ENCODE measurements at regions not wholly inside any gene's neighbourhood (a gene's known extent, or its start where the extent isn't known, plus 50 kb on each side); places are given as distances from the start of the nearest gene placed in this dataset.
"Not testable (repeated sequence)": the region's sequence is repeated elsewhere in the genome, so short reads cannot be mapped to it uniquely, and the experiment has no call there.

GRCh38 chr10:23540401-23541030, 101.6 kb downstream of the OTUD1 start:
- no peak for DNase-seq (ENCODE audit: low read depth in 4 of 4, low spot score in 3 of 4)

DNA sequence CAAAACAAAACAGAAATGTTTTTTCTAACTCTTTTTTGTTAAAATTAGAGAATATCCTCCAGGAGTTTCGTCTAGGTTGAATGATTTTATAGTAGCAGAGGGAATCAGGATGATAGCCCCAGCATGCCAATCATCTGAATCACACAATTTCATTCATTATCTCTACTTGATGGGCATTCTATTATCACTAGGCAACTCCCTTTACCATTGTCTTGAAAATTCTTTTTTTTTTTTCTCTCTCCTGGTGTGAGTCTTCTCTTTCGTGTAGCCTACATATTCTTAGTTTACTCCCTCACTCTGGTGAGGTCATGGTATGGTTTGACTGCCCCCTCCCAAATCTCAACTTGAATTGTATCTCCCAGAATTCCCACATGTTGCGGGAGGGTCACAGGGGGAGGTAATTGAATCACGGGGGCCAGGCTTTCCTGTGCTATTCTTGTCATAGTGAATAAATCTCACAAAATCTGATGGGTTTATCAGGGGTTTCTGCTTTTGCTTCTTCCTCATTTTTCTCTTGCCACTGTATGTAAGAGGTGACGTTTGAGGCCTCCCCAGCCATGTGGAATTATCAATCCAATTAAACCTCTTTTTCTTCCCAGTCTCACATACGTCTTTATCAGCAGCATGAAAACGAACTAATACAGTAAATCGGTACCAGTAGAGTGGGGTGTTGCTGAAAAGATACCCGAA, 105.0 kb downstream of the OTUD1 start:
- no peak for DNase-seq (ENCODE audit: low read depth in 4 of 4, low spot score in 3 of 4)

DNA sequence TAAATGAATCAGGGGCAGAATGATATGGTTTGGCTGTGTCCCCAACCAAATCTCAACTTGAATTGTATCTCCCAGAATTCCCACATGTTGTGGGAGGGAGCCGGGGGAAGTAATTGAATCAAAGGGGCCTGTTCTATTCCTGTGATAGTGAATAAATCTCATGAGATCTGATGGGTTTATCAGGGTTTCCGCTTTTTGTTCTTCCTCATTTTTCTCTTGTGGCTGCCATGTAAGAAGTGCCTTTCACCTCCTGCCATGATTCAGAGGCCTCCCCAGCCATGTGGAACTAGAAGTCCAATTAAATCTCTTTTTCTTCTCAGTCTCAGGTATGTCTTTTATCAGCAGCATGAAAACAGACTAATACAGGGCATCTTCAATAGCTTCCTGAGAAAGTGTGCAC, 107.0 kb downstream of the OTUD1 start:
- not testable (repeated sequence) for DNase-seq (ENCODE audit: low read depth in 4 of 4, low spot score in 3 of 4)

- DNase-seq (ENCODE audit: low read depth in 4 of 4, low spot score in 3 of 4): no peak
These were observed 118.0 kb downstream of the OTUD1 start for GRCh38 chr10:23556727-23557440.

DNA sequence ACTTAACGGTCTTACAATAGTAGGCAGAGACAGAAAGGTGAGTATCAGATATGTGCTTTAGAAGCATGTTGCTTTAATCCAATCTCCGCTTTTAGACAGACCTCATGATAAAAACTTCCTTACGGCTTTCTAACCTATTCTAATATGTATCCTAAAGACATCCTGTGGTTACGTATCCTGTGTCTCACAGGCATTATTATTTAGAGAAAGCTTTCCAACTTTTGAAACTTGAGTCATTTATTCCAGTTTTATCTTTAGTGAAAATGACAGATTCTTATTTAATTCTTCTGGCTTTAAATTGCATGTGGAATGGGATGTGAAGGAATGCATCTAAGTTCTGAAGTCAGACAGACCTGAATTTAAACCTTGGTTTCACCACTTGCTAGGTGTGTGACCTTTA, 118.9 kb downstream of the OTUD1 start:
- no peak for DNase-seq (ENCODE audit: low read depth in 4 of 4, low spot score in 3 of 4)

DNA sequence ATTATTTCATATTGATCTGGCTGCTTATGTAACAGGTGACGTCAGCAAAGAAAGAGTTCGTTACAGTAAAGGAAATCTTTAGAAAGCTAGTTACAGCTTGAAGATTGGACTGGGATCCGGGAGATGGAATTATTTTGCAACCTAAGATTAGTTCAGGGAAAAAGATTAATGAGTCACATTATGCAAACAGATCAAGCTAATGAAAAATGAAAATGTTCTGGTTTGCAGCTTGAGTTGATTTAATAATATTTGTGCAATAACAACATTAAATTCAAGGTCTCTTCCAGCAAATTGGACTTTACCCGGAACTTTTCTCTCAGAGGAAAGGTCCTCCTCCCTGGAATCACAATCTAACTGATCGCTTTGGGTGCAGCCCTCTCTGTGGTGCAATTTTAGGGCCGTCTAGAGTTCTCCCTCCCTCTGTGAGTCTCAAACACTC, 119.5 kb downstream of the OTUD1 start:
- DNase-seq (ENCODE audit: low read depth in 4 of 4, low spot score in 3 of 4): no peak

GRCh38 chr10:23568996-23569395, 130.1 kb downstream of the OTUD1 start:
- DNase-seq (ENCODE audit: low read depth in 4 of 4, low spot score in 3 of 4): no peak

DNA sequence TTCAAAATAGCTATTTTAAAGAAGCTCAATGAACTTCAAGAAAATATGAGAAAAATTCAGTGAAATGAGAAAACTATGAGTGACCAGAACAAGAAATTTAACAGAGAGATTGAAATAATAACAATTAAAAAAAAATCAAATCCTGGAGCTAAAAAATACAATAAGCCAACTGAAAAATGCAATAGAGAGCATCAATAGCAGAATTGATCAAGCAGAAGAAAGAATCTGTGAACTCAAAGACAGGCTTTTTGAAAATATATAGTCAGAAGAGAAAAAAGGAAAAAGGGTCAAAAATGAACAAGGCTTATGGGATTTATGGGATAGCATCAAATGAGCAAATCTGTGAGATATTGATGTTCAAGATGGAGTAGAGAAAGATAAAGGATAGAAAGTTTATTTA, 133.0 kb downstream of the OTUD1 start:
- DNase-seq (ENCODE audit: low read depth in 4 of 4, low spot score in 3 of 4): no peak

DNA sequence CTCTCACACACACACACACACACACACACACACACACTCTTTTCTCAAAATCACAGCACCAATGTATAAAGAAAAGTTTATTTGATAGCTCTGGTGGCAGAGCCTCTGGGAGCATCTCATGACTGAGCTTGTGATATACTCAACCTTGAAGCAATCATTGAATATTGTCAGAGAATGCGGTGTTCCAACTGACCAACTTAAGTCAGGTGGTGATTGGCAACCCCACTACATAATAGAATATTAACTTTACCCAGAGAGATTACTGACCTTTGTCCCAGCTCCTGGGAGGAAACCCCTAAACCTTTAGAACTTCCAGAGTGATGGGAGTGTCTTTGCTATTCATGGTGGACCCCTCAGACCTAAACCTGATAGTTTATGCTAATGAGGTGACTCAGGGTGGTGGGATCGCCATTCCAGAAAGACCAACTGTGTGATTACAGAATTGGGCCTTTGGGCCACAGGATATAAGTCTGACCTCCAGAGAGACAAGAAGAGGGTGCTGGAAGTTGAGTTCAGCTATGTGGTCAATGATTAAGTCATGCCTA, 143.1 kb downstream of the OTUD1 start:
- no peak for DNase-seq (ENCODE audit: low read depth in 4 of 4, low spot score in 3 of 4)

DNA sequence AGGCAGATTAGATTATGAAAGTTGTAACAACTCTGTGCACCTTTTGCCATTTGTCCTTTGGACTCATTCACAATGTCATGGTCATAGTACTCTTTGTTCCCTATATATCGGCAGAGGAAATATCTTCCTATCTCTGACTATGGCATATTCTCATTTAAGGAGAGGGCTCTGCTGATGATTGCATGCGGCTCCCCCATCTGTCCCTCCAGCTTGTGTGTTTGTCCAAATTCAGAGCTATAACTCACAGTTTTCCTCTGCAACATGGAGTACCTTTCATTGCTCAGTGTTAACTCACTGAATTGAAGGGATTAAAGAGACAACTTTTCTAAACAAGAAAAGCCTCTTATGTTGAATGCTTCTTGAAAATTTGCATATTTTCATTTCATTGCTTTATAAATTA, 145.5 kb downstream of the OTUD1 start:
- no peak for DNase-seq (ENCODE audit: low read depth in 4 of 4, low spot score in 3 of 4)

GRCh38 chr10:23585186-23585585, 146.3 kb downstream of the OTUD1 start:
- no peak for DNase-seq (ENCODE audit: low read depth in 4 of 4, low spot score in 3 of 4)

DNA sequence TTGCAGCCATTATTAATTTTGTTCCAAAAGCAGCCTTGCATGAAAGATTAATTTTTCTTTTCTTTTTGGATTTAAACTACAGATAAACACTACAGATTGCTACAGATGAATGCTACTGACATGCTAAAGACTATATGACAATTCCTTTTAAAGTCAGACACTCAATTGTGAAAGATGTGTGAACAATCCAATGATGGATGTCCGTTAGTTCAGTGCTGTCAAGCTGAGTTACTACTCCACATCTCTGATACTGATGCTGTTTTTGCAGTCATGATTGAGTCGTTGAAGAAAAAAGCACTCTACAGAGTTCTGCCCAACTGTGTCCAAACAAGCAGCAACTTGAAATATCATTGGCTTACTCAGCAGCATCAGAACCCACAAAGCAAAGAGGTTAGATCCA, 146.8 kb downstream of the OTUD1 start:
- no peak for DNase-seq (ENCODE audit: low read depth in 4 of 4, low spot score in 3 of 4)

DNA sequence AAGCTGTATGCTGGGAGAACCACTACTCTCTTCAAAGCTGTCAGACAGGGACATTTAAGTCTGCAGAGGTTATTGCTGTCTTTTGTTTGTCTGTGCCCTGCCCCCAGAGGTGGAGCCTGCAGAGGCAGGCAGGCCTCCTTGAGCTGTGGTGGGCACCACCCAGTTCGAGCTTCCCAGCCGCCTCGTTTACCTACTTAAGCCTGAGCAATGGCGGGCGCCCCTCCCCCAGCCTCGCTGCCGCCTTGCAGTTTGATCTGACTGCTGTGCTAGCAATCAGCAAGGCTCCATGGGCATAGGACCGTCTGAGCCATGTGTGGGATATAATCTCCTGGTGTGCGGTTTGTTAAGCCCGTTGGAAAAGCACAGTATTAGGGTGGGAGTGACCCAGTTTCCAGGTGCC, 156.4 kb downstream of the OTUD1 start:
- not testable (repeated sequence) for DNase-seq (ENCODE audit: low read depth in 4 of 4, low spot score in 3 of 4)

- peak; percentile 7 to 57 (median 24) for DNase-seq (ENCODE audit: low read depth in 4 of 4, low spot score in 3 of 4)
These were observed 165.7 kb downstream of the OTUD1 start for GRCh38 chr10:23604613-23605012.

GRCh38 chr10:23606456-23606855, 167.6 kb downstream of the OTUD1 start:
- DNase-seq (ENCODE audit: low read depth in 4 of 4, low spot score in 3 of 4): no peak

GRCh38 chr10:23608926-23609325, 170.1 kb downstream of the OTUD1 start:
- DNase-seq (ENCODE audit: low read depth in 4 of 4, low spot score in 3 of 4): no peak

- DNase-seq (ENCODE audit: low read depth in 4 of 4, low spot score in 3 of 4): no peak
These were observed 171.9 kb downstream of the OTUD1 start for GRCh38 chr10:23610626-23611307.

GRCh38 chr10:23611308-23612029, 172.6 kb downstream of the OTUD1 start:
- DNase-seq (ENCODE audit: low read depth in 4 of 4, low spot score in 3 of 4): no peak

GRCh38 chr10:23613900-23614299, 175.0 kb downstream of the OTUD1 start:
- DNase-seq (ENCODE audit: low read depth in 4 of 4, low spot score in 3 of 4): no peak

- DNase-seq (ENCODE audit: low read depth in 4 of 4, low spot score in 3 of 4): no peak
These were observed 175.6 kb downstream of the OTUD1 start for GRCh38 chr10:23614483-23614882.

All from right renal pelvis (tissue), 4 donors.